ENCODE measurements at regions not wholly inside any gene's neighbourhood (a gene's known extent, or its start where the extent isn't known, plus 50 kb on each side); places are given as distances from the start of the nearest gene placed in this dataset.

DNA sequence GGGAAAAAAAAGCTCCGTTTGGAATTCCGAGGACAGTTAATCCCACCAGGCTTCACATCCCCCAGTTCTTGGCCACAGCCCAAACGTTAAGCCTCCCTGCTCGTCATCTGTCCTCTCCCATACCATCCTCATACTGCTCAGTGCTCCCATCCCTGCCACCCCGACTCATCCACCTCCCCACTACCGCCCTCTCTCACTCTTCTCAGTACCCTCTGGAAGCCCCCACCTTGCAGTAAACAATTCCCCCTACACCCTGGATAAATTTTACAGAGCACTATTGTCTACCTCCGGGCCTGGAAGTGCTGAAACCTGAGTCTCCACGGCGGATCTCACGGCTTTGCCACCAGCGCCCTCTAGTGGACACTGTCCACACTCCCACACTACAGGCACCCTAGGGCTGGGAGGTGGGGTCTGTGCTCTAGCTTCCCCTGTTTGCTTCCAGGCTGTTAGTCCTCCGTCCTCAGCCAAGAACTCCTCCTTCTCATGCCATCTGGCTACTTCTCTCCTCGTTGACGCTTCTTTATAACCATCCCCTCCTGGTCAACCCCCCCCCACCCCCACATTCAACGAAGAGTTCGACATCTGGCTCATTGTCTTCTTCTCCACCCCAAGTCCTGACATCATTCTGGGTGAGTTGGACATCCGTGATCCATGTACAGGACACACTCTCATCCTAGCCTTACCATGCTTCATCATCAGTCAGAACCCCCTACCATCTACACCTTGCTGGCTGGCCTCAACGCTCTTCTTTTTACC lies 54.5 kb downstream of the RTL9 start:
- DNase-seq (ENCODE audit: extremely low read depth in 1 of 4, low spot score in 3 of 4) (peak; percentile 82 to 89 (median 84)), FAIRE-seq (peak; percentile 80), ATAC-seq (peak; percentile 91)
- intact Hi-C loops (cut with micrococcal nuclease) = loop anchor here (1.0 to 10.0 kb wide), 2 partner anchors 253 to 498 kb away; no protein-coding TSS in a partner anchor
- no peak overlapping the region for H3K4me3 ChIP-seq
- in situ Hi-C loops (cut with MboI) = loop anchor here (25.0 kb wide), 1 partner anchor 501 kb away; no protein-coding TSS in a partner anchor
- peak overlapping the region; percentile 93 for H2AFZ ChIP-seq (ENCODE audit: low read depth, low read length)
- H3K27me3 ChIP-seq (ENCODE audit: control insufficient read depth in 2 of 2, insufficient read depth in 2 of 2, low read length in 2 of 2) = no peaks in the 10 kb centered on the region
- ChIA-PET CTCF (ENCODE audit: low intra/inter-chr PET ratio) (interaction anchor here (1.4 to 6.5 kb wide), 3 partner anchors 252 to 267 kb away, joined by 9 to 39 read pairs (median 15); no protein-coding TSS in a partner anchor), POLR2A (interaction anchor here (0.7 kb wide), 1 partner anchor 254 kb away, joined by 3 read pairs; no protein-coding TSS in a partner anchor)
- H4K20me1 ChIP-seq (replicated peaks; ENCODE audit: control insufficient read depth, insufficient read depth, low read length) = no peaks in the 10 kb centered on the region
- peak overlapping the region in 1 of 2 experiments; percentile 67; a peak in 1 of 4 replicates for H3K9ac ChIP-seq (ENCODE audit: insufficient read depth in 1 of 2, low read depth in 2 of 2, low read length in 2 of 2)
- no TSS peak for BruUV-seq (replicated peaks)
- H3K36me3 ChIP-seq (ENCODE audit: control insufficient read depth, insufficient read depth, low read length) = no peaks in the 10 kb centered on the region; the same call in 2 of the 3 replicates
- no peaks in the 10 kb centered on the region for H3K79me2 ChIP-seq (ENCODE audit: control insufficient read depth, insufficient read depth, low read length)
- no peaks in the 10 kb centered on the region for H3K9me1 ChIP-seq (ENCODE audit: control insufficient read depth, insufficient read depth, low read length)
- H3K4me1 ChIP-seq (replicated peaks in 1 of 2; ENCODE audit: control insufficient read depth in 2 of 2, insufficient read depth in 2 of 2, low read length in 2 of 2) = peaks cover 32 to 37% of the 10 kb centered on the region in 2 experiments; a peak in 4 of 5 replicates
- no peak overlapping the region for H3K27ac ChIP-seq (ENCODE audit: extremely low read depth, low read depth, low read length)
- no peaks in the 10 kb centered on the region for H3K9me3 ChIP-seq (replicated peaks; ENCODE audit: control insufficient read depth, insufficient read depth, low read depth, low read length)
- WGBS (ENCODE audit: insufficient coverage, low coverage, missing lambda C conversion rate) = 15% methylated on average over 12 of the region's 18 CpGs
- H3K4me2 ChIP-seq (ENCODE audit: insufficient read depth, low read length) = peak overlapping the region; percentile 59; the same call in 1 of the 2 replicates
- TF ChIP-seq U2AF2 (optimal IDR thresholded peaks at IDR 0.05; ENCODE audit: low read depth, low read length) = no peak
- TF ChIP-seq ZNF561 (CRISPR knock-in tag; conservative IDR thresholded peaks at IDR 0.05) = no peak
- TF ChIP-seq, protein P1, sequence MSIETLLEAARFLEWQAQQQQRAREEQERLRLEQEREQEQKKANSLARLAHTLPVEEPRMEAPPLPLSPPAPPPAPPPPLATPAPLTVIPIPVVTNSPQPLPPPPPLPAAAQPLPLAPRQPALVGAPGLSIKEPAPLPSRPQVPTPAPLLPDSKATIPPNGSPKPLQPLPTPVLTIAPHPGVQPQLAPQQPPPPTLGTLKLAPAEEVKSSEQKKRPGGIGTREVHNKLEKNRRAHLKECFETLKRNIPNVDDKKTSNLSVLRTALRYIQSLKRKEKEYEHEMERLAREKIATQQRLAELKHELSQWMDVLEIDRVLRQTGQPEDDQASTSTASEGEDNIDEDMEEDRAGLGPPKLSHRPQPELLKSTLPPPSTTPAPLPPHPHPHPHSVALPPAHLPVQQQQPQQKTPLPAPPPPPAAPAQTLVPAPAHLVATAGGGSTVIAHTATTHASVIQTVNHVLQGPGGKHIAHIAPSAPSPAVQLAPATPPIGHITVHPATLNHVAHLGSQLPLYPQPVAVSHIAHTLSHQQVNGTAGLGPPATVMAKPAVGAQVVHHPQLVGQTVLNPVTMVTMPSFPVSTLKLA (conservative IDR thresholded peaks at IDR 0.05) = no peak
- TF ChIP-seq HES1 (IDR thresholded peaks at IDR 0.05; ENCODE audit: low read depth) = no peak
- no peak for TF ChIP-seq ZNF584 (CRISPR knock-in tag; IDR thresholded peaks at IDR 0.05; ENCODE audit: low read depth)
- TF ChIP-seq CAMTA2 (CRISPR knock-in tag; conservative IDR thresholded peaks at IDR 0.05) = no peak
- no peak for TF ChIP-seq MECOM (CRISPR knock-in tag; IDR thresholded peaks at IDR 0.05)
- TF ChIP-seq JUND (IDR thresholded peaks at IDR 0.05; ENCODE audit: borderline replicate concordance, low read depth, low read length) = no peak
- no peak for TF ChIP-seq JUND (tag; IDR thresholded peaks at IDR 0.05; ENCODE audit: borderline replicate concordance, low read depth, low read length)
- no peak for TF ChIP-seq SMAD4 (CRISPR knock-in tag; conservative IDR thresholded peaks at IDR 0.05)
- TF ChIP-seq ATF1 (CRISPR knock-in tag; IDR thresholded peaks at IDR 0.05) = no peak
- no peak for TF ChIP-seq ATF1 (tag; IDR thresholded peaks at IDR 0.05)
- no peak for TF ChIP-seq HMGN3 (IDR thresholded peaks at IDR 0.05; ENCODE audit: borderline replicate concordance, extremely low read depth, insufficient read length, low read depth, low read length)
- TF ChIP-seq, protein P2, sequence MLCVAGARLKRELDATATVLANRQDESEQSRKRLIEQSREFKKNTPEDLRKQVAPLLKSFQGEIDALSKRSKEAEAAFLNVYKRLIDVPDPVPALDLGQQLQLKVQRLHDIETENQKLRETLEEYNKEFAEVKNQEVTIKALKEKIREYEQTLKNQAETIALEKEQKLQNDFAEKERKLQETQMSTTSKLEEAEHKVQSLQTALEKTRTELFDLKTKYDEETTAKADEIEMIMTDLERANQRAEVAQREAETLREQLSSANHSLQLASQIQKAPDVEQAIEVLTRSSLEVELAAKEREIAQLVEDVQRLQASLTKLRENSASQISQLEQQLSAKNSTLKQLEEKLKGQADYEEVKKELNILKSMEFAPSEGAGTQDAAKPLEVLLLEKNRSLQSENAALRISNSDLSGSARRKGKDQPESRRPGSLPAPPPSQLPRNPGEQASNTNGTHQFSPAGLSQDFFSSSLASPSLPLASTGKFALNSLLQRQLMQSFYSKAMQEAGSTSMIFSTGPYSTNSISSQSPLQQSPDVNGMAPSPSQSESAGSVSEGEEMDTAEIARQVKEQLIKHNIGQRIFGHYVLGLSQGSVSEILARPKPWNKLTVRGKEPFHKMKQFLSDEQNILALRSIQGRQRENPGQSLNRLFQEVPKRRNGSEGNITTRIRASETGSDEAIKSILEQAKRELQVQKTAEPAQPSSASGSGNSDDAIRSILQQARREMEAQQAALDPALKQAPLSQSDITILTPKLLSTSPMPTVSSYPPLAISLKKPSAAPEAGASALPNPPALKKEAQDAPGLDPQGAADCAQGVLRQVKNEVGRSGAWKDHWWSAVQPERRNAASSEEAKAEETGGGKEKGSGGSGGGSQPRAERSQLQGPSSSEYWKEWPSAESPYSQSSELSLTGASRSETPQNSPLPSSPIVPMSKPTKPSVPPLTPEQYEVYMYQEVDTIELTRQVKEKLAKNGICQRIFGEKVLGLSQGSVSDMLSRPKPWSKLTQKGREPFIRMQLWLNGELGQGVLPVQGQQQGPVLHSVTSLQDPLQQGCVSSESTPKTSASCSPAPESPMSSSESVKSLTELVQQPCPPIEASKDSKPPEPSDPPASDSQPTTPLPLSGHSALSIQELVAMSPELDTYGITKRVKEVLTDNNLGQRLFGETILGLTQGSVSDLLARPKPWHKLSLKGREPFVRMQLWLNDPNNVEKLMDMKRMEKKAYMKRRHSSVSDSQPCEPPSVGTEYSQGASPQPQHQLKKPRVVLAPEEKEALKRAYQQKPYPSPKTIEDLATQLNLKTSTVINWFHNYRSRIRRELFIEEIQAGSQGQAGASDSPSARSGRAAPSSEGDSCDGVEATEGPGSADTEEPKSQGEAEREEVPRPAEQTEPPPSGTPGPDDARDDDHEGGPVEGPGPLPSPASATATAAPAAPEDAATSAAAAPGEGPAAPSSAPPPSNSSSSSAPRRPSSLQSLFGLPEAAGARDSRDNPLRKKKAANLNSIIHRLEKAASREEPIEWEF (CRISPR knock-in tag; IDR thresholded peaks at IDR 0.05) = no peak
- TF ChIP-seq ZZZ3 (IDR thresholded peaks at IDR 0.05) = no peak
